SK-N-SH (cell line): ENCODE measurements at regions not wholly inside any gene's neighbourhood (a gene's known extent, or its start where the extent isn't known, plus 50 kb on each side); places are given as distances from the start of the nearest gene placed in this dataset.

Source experiments
- CTCF ChIP-seq: fragments of 200-600 bp; sonication (generic); IDR thresholded peaks from 2 replicates; pipeline ENCODE4 v1.6.1; 2017; ENCODE audit warnings: antibody characterized with exemption, mild to moderate bottlenecking, moderate library complexity
- EZH2phosphoT487 ChIP-seq: fragments of 200-600 bp; sonication (generic); IDR thresholded peaks from 2 replicates; pipeline ENCODE4 v1.6.1; 2017; ENCODE audit warnings: low read depth, mixed run types, mild to moderate bottlenecking, antibody characterized with exemption, moderate library complexity, borderline replicate concordance
- JUND ChIP-seq: IDR thresholded peaks from 2 replicates; pipeline ENCODE4 v1.4.0; 2012
- PBX3 ChIP-seq: IDR thresholded peaks from 2 replicates; pipeline ENCODE4; 2012
- POLR2AphosphoS5 ChIP-seq: IDR thresholded peaks from 2 replicates; pipeline ENCODE4 v1.6.1; 2012; ENCODE audit warnings: low read depth, low read length
- TAF1 ChIP-seq: IDR thresholded peaks from 2 replicates; pipeline ENCODE4 v1.6.1; 2012; ENCODE audit warnings: low read depth, mild to moderate bottlenecking, low read length, moderate library complexity, borderline replicate concordance
- USF1 ChIP-seq: IDR thresholded peaks from 2 replicates; pipeline ENCODE4 v1.4.0; 2012; ENCODE audit warnings: low read depth, borderline replicate concordance

GRCh38 chr6:37578104-37578503 lies 78.4 kb upstream of the CCDC167 start:
- TF ChIP-seq CTCF (no peak), POLR2AphosphoS5 (no peak), PBX3 (no peak), JUND (no peak), EZH2phosphoT487 (no peak), TAF1 (no peak), USF1 (no peak)
